HG02973 (cell line): ENCODE measurements at regions not wholly inside any gene's neighbourhood (a gene's known extent, or its start where the extent isn't known, plus 50 kb on each side); places are given as distances from the start of the nearest gene placed in this dataset.
"Not testable (repeated sequence)": the region's sequence is repeated elsewhere in the genome, so short reads cannot be mapped to it uniquely, and the experiment has no call there.

ENCODE experiments used
- ATAC-seq: cut with Tn5 transposase; IDR thresholded peaks from one replicate; pipeline ENCODE4 v1.9.1; 2021; ENCODE audit warnings: moderate library complexity; ENCODE audit not compliant: unreplicated experiment

DNA sequence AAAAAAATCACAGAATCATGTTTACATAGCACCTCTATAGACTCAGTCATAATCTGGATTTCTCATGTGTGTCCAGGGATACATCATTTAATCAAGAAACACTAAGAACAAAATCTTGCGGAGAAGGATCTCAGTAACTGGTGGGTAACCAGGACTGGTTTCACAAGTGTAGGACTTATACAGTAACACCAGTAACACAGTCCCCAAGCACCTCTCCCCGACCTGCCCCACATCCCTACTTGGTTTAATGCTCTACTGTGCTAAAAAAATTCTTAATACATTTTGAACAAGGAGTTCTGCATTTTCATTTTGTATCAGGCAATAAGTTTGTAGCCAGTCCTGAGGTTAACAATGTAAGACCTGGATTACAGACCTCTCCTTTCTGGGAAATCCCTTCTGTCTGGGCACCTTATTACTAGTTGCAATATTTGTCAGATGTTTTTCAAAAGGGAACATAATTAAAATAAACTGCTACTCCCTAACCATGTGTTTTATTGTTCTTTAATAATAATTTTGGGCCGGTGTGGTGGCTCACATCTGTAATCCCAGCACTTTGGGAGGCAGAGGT, 57.6 kb upstream of the BBX start:
- peak; percentile 55 for ATAC-seq

- no peak for ATAC-seq
Observed at GRCh38 chr3:107468782-107469181, 54.0 kb upstream of the BBX start.

DNA sequence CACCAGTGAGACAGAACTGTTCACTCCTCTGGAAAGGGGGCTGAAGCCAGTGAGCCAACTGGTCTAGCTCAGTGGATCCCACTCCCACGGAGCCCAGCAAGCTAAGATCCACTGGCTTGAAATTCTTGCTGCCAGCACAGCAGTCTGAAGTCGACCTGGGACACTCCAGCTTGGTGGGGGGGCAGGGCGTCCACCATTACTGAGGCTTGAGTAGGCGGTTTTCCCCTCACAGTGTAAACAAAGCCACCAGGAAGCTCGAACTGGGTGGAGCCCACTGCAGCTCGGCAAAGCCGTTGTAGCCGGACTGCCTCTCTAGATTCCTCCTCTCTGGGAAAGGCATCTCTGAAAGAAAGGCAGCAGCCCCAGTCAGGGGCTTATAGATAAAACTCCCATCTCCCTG, 52.3 kb upstream of the BBX start:
- not testable (repeated sequence) for ATAC-seq
